OCI-LY1 (cell line): ENCODE measurements at regions not wholly inside any gene's neighbourhood (a gene's known extent, or its start where the extent isn't known, plus 50 kb on each side); places are given as distances from the start of the nearest gene placed in this dataset.

Experiments
- H2AFZ ChIP-seq: fragments of 200-600 bp; sonication (generic), shearing (Covaris generic); 2 replicates; pipeline ENCODE4 v1.6.0; 2014; ENCODE audit warnings: antibody characterized with exemption, mild to moderate bottlenecking, low read length
- H3F3A ChIP-seq: fragments of 200-600 bp; sonication (generic), shearing (Covaris generic); 2 replicates; pipeline ENCODE4 v1.6.0; 2014; ENCODE audit warnings: mild to moderate bottlenecking, antibody characterized with exemption, low read length, moderate library complexity; ENCODE audit not compliant: insufficient read depth
- H3K27ac ChIP-seq: fragments of 200-600 bp; sonication (generic); 2 replicates; pipeline ENCODE4 v1.5.1; 2014; ENCODE audit warnings: low read length, mixed run types, mild to moderate bottlenecking, low read depth; ENCODE audit not compliant: poor library complexity, severe bottlenecking
- H3K27me3 ChIP-seq: fragments of 200-600 bp; sonication (generic); 2 replicates; pipeline ENCODE4 v1.6.0; 2014; ENCODE audit warnings: antibody characterized with exemption, mild to moderate bottlenecking, low read length, moderate library complexity; ENCODE audit not compliant: insufficient read depth
- H3K36me3 ChIP-seq: fragments of 200-600 bp; sonication (generic); 2 replicates; pipeline ENCODE4 v1.6.1; 2014; ENCODE audit warnings: mild to moderate bottlenecking, antibody characterized with exemption, low read length, moderate library complexity, mixed read lengths; ENCODE audit not compliant: insufficient read depth
- H3K4me1 ChIP-seq: fragments of 200-600 bp; sonication (generic); 2 replicates; pipeline ENCODE4 v1.5.1; 2014; ENCODE audit warnings: mild to moderate bottlenecking, low read length, moderate library complexity; ENCODE audit not compliant: insufficient read depth, severe bottlenecking
- H3K4me2 ChIP-seq: fragments of 200-600 bp; sonication (generic), shearing (Covaris generic); 2 replicates; pipeline ENCODE4 v1.6.1; 2014; ENCODE audit warnings: low read length
- H3K4me3 ChIP-seq: fragments of 200-600 bp; sonication (generic); 2 replicates; pipeline ENCODE4 v1.5.1; 2014; ENCODE audit warnings: low read length, low read depth, mild to moderate bottlenecking, mixed read lengths; ENCODE audit not compliant: poor library complexity, severe bottlenecking
- H3K79me2 ChIP-seq: fragments of 200-600 bp; shearing (Covaris generic); 2 replicates; pipeline ENCODE4 v1.6.1; 2016; ENCODE audit warnings: mixed run types, low read length, mixed read lengths; ENCODE audit not compliant: insufficient read depth
- H3K9ac ChIP-seq: fragments of 200-600 bp; sonication (generic), shearing (Covaris generic); 2 replicates; pipeline ENCODE4 v1.6.1; 2014; ENCODE audit warnings: mild to moderate bottlenecking, low read length, mixed read lengths
- H3K9me2 ChIP-seq: fragments of 200-600 bp; sonication (generic), shearing (Covaris generic); 2 replicates; pipeline ENCODE4 v1.6.1; 2014; ENCODE audit warnings: low read depth, mild to moderate bottlenecking, low read length, mixed read lengths
- H3K9me3 ChIP-seq: fragments of 200-600 bp; shearing (Covaris generic); 2 replicates; pipeline ENCODE4 v1.6.1; 2014; ENCODE audit warnings: low read length, mixed read lengths
- H4K20me1 ChIP-seq: fragments of 200-600 bp; sonication (generic), shearing (Covaris generic); 2 replicates; pipeline ENCODE4 v1.6.0; 2016; ENCODE audit warnings: mild to moderate bottlenecking, low read length; ENCODE audit not compliant: insufficient read depth
- CTCF ChIP-seq: fragments of 200-600 bp; sonication (generic), shearing (Covaris generic); IDR thresholded peaks from 2 replicates; pipeline ENCODE4 v1.5.1; 2017; ENCODE audit warnings: mild to moderate bottlenecking, antibody characterized with exemption, low read length, moderate library complexity, mixed read lengths
- EZH2 ChIP-seq: fragments of 200-600 bp; sonication (generic), shearing (Covaris generic); IDR thresholded peaks from 2 replicates; pipeline ENCODE4 v1.8.0; 2017; ENCODE audit warnings: borderline replicate concordance, mixed run types, mild to moderate bottlenecking, antibody characterized with exemption, low read length, moderate library complexity, mixed read lengths

- Histone ChIP-seq H3K4me2 (no peak overlapping the region), H3K27me3 (no peaks in the 10 kb centered on the region), H2AFZ (no peak overlapping the region), H3K36me3 (no peaks in the 10 kb centered on the region), H3K4me1 (no peaks in the 10 kb centered on the region), H3F3A (no peaks in the 10 kb centered on the region), H3K9me2 (no peaks in the 10 kb centered on the region), H3K4me3 (no peak overlapping the region), H3K79me2 (no peaks in the 10 kb centered on the region), H3K9ac (no peak overlapping the region), H3K9me3 (no peaks in the 10 kb centered on the region), H3K27ac (no peak overlapping the region), H4K20me1 (no peaks in the 10 kb centered on the region)
- TF ChIP-seq CTCF (no peak), EZH2 (no peak)
These were observed 214.9 kb upstream of the HMGA2 start for GRCh38 chr12:65609359-65609771.

- TF ChIP-seq CTCF (no peak), EZH2 (no peak)
- Histone ChIP-seq H3K79me2 (no peaks in the 10 kb centered on the region), H2AFZ (no peak overlapping the region), H3F3A (no peaks in the 10 kb centered on the region), H4K20me1 (no peaks in the 10 kb centered on the region), H3K4me3 (no peak overlapping the region), H3K27me3 (no peaks in the 10 kb centered on the region), H3K27ac (no peak overlapping the region), H3K4me2 (no peak overlapping the region), H3K9me3 (no peaks in the 10 kb centered on the region), H3K4me1 (no peaks in the 10 kb centered on the region), H3K9ac (no peak overlapping the region), H3K36me3 (no peaks in the 10 kb centered on the region), H3K9me2 (no peaks in the 10 kb centered on the region)
These were observed 212.9 kb upstream of the HMGA2 start for GRCh38 chr12:65611396-65611795.

GRCh38 chr12:65612440-65612839 lies 211.8 kb upstream of the HMGA2 start:
- H3F3A ChIP-seq, result no peaks in the 10 kb centered on the region
- no peak overlapping the region for H3K4me3 ChIP-seq
- no peaks in the 10 kb centered on the region for H3K27me3 ChIP-seq
- no peaks in the 10 kb centered on the region for H3K9me2 ChIP-seq
- no peak overlapping the region for H2AFZ ChIP-seq
- no peaks in the 10 kb centered on the region for H4K20me1 ChIP-seq
- no peak overlapping the region for H3K4me2 ChIP-seq
- H3K79me2 ChIP-seq, result no peaks in the 10 kb centered on the region
- H3K36me3 ChIP-seq, result no peaks in the 10 kb centered on the region
- no peaks in the 10 kb centered on the region for H3K9me3 ChIP-seq
- no peaks in the 10 kb centered on the region for H3K4me1 ChIP-seq
- TF ChIP-seq CTCF, result no peak
- TF ChIP-seq EZH2, result no peak
- H3K27ac ChIP-seq, result no peak overlapping the region
- no peak overlapping the region for H3K9ac ChIP-seq
